GM12891 (cell line): ENCODE measurements at regions not wholly inside any gene's neighbourhood (a gene's known extent, or its start where the extent isn't known, plus 50 kb on each side); places are given as distances from the start of the nearest gene placed in this dataset.
"Not testable (repeated sequence)": the region's sequence is repeated elsewhere in the genome, so short reads cannot be mapped to it uniquely, and the experiment has no call there.

Experiments used
- DNase-seq: peaks from one replicate; pipeline ENCODE4 v3.0.0; 2011; ENCODE audit warnings: low spot score; ENCODE audit not compliant: insufficient read length
- FAIRE-seq: peaks from 2 replicates; lab custom pipeline; 2011; peaks lifted over from hg19 to GRCh38; lab: Jason Lieb, UNC
- PAX5 ChIP-seq: IDR thresholded peaks from 2 replicates; pipeline ENCODE4 v1.6.1; 2011; ENCODE audit warnings: low read length, moderate library complexity, mild to moderate bottlenecking; ENCODE audit not compliant: insufficient read depth, severe bottlenecking
- POLR2A ChIP-seq: IDR thresholded peaks from 2 replicates; pipeline ENCODE4 v1.6.1; 2011; ENCODE audit warnings: low read depth, low read length, control low read depth
- POLR2AphosphoS5 ChIP-seq: IDR thresholded peaks from 2 replicates; pipeline ENCODE4 v1.6.1; 2011; ENCODE audit warnings: low read depth, low read length, control low read depth
- POU2F2 ChIP-seq: IDR thresholded peaks from 2 replicates; pipeline ENCODE4 v1.6.1; 2011; ENCODE audit warnings: low read depth, mild to moderate bottlenecking, control low read depth, low read length, moderate library complexity
- SPI1 ChIP-seq: IDR thresholded peaks from 2 replicates; pipeline ENCODE4 v1.6.1; 2011; ENCODE audit warnings: low read depth, low read length, control low read depth
- TAF1 ChIP-seq: IDR thresholded peaks from 2 replicates; pipeline ENCODE4 v1.6.1; 2011; ENCODE audit warnings: low read depth, low read length, control low read depth

GRCh38 chr16:5158494-5158893 is 60.9 kb upstream of the EEF2KMT start:
- no peak for FAIRE-seq
- no peak for DNase-seq
- no peak for TF ChIP-seq POLR2A
- TF ChIP-seq POU2F2, result no peak
- no peak for TF ChIP-seq PAX5
- no peak for TF ChIP-seq SPI1
- no peak for TF ChIP-seq POLR2AphosphoS5
- no peak for TF ChIP-seq TAF1

GRCh38 chr16:5156486-5156885 is 58.9 kb upstream of the EEF2KMT start:
- not testable (repeated sequence) for FAIRE-seq, DNase-seq

GRCh38 chr16:5154006-5154405 is 56.4 kb upstream of the EEF2KMT start:
- DNase-seq, FAIRE-seq: not testable (repeated sequence)

GRCh38 chr16:5151409-5151808 is 53.8 kb upstream of the EEF2KMT start:
- FAIRE-seq, DNase-seq: not testable (repeated sequence)
